ENCODE measurements at regions not wholly inside any gene's neighbourhood (a gene's known extent, or its start where the extent isn't known, plus 50 kb on each side); places are given as distances from the start of the nearest gene placed in this dataset.
"Not testable (repeated sequence)": the region's sequence is repeated elsewhere in the genome, so short reads cannot be mapped to it uniquely, and the experiment has no call there.

GRCh38 chr2:16235747-16236146 lies 295.4 kb downstream of the MYCN start:
- no peak for DNase-seq

- not testable (repeated sequence) for DNase-seq
Observed at GRCh38 chr2:16235291-16235690, 294.9 kb downstream of the MYCN start.

- no peak for DNase-seq
Observed at GRCh38 chr2:16228951-16229350, 288.6 kb downstream of the MYCN start.

GRCh38 chr2:16228471-16228870 lies 288.1 kb downstream of the MYCN start:
- DNase-seq, result no peak

GRCh38 chr2:16227811-16228462 lies 287.6 kb downstream of the MYCN start:
- DNase-seq, result no peak

- no peak for DNase-seq
Observed at GRCh38 chr2:16226943-16227664, 286.8 kb downstream of the MYCN start.

GRCh38 chr2:16226381-16226780 lies 286.0 kb downstream of the MYCN start:
- no peak for DNase-seq

GRCh38 chr2:16225545-16225944 lies 285.2 kb downstream of the MYCN start:
- no peak for DNase-seq

- no peak for DNase-seq
Observed at GRCh38 chr2:16225071-16225470, 284.7 kb downstream of the MYCN start.

- no peak for DNase-seq
Observed at GRCh38 chr2:16224298-16225045, 284.1 kb downstream of the MYCN start.

GRCh38 chr2:16223841-16224177 lies 283.5 kb downstream of the MYCN start:
- no peak for DNase-seq

- DNase-seq, result no peak
Observed at GRCh38 chr2:16223161-16223840, 283.0 kb downstream of the MYCN start.

GRCh38 chr2:16222326-16222725 lies 282.0 kb downstream of the MYCN start:
- DNase-seq, result no peak

- DNase-seq, result no peak
Observed at GRCh38 chr2:16221461-16222010, 281.2 kb downstream of the MYCN start.

- DNase-seq, result no peak
Observed at GRCh38 chr2:16219292-16219975, 279.1 kb downstream of the MYCN start.

GRCh38 chr2:16218625-16219024 lies 278.3 kb downstream of the MYCN start:
- no peak for DNase-seq

GRCh38 chr2:16218161-16218560 lies 277.8 kb downstream of the MYCN start:
- DNase-seq, result no peak

GRCh38 chr2:16217741-16218140 lies 277.4 kb downstream of the MYCN start:
- not testable (repeated sequence) for DNase-seq

GRCh38 chr2:16217291-16217690 lies 276.9 kb downstream of the MYCN start:
- no peak for DNase-seq

- DNase-seq, result no peak
Observed at GRCh38 chr2:16216558-16216945, 276.2 kb downstream of the MYCN start.

GRCh38 chr2:16215902-16216557 lies 275.7 kb downstream of the MYCN start:
- DNase-seq, result no peak

GRCh38 chr2:16214861-16215260 lies 274.5 kb downstream of the MYCN start:
- DNase-seq, result no peak
